A172 (cell line): ENCODE measurements at regions not wholly inside any gene's neighbourhood (a gene's known extent, or its start where the extent isn't known, plus 50 kb on each side); places are given as distances from the start of the nearest gene placed in this dataset.

Experiments used
- DNase-seq: peaks from one replicate; pipeline ENCODE4 v3.0.0-alpha.2; 2015; ENCODE audit warnings: low spot score

DNA sequence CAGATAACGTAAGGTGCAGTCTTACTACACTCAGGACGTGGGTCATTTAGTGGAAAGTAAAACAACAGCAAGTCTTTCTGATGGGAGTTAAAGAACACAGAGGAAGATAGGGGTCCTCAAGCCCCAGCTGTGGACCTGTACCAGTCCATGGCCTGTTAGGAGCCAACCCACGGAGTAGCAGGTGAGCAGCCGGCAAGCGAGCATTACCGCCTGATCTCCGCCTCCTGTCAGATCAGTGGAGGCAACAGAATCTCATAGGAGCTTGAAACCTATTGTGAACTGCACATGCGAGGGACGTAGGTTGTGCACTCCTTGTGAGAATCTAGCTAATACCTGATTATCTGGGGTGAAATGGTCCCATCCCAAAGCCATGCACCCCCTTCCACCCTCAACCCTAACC, 1180.8 kb downstream of the FSTL5 start:
- no peak for DNase-seq

DNA sequence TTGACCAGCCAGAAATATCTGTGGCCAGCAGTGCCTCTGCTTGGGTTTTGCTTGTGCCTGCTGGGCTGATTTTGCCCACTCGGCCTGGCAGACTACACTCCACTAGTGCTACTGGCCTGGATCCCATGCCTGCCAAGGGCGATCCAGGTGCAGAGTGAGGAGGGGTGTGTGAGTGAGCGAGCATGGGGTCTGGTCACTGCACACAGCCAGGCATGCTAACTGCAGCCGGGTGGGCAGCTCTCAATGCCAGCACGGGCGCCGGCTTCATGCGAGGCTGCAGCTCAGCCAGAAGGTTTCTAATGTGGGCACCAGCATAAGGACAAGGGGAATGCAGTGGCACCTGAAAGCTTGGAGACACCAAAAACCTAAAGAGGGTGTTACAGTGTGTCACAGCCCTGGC, 1161.4 kb downstream of the FSTL5 start:
- DNase-seq = no peak

DNA sequence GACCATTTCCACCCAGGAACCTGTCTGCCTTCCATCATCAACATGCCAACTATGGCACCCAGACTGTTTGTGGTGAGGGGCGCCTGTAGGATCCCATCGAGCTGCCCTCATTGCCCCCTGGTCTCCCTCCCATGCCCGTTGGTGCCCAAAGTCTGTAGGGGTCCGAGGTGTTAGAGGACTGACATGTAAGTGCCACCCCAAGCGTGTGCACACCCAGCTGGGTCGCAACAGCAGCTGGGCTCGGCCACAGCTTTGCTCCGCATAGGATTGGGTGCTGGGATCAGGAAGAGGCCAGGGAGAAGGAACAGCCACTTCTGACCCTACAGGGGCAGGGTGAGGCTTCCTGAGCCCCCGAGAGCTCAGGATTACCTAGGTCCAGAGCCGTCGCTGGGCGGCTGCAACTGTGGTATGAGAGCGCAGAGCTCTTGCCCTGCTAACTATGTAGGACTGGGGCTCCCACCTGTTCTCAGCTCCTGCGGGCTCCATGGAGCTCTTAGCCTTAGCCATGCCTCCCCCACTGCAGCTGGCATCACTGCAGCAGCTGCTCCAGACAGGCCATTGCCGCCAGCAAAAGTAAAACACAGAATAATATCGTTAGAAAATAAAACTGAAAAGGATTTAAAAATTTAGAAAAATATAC, 1160.3 kb downstream of the FSTL5 start:
- no peak for DNase-seq

DNA sequence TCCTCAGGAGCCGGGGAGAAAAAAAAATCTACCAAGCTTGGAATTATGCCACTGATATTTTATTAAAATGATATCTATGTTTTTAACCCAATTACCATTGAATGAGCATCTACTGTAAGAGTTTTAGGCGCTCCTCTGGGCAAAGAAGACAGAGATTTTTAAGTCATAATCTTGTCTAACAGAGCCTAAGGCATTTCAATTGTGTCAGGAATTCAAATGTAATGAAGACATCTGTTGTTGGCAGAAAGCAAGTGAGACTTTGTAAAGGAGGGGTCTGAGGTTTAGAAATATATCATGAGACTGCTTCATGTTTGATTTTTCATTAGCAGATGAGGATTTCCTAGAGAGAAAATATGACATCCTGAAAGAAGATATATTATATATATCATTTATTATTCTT, 1158.1 kb downstream of the FSTL5 start:
- DNase-seq = no peak

DNA sequence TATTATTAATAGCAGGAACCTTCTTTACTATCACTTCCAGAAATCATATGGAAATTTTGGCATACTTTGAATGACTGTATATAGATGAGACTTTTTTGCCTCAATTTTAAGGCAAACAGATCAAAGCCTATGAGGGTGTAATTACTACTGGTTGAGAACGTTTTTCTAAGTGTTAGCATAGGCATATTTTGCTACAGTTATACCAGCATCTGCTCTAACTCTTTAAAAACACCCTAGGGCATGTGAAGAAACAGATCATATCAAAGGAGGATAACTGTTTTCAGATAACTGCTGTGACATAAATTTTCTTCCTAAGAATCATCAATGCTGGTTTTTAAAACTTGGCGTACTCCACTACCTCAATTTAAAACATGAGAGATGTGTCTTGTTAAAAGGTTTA, 1155.3 kb downstream of the FSTL5 start:
- DNase-seq = no peak

DNA sequence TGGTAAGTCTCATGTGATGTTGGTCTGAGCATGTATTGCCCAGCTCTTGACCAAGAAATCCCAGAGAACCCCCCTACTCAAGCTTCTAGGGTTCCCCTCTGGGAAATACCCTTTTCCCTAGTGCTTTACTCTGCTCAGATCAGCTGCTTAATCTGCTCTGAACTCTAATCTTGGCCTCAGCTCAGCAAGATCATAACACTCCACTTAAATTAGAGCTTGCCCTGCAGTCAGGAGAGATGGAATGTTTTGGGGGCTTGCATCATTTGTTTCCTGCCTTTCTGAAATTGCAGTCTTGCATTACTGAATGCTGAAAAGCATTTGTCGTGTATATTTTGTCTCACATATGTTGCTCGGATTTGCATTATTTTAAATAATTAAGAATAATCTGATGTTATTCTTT, 1153.6 kb downstream of the FSTL5 start:
- DNase-seq = no peak
